ENCODE measurements at regions not wholly inside any gene's neighbourhood (a gene's known extent, or its start where the extent isn't known, plus 50 kb on each side); places are given as distances from the start of the nearest gene placed in this dataset.

- no peaks in the 10 kb centered on the region for H3K27me3 ChIP-seq (ENCODE audit: control insufficient read depth, extremely low read depth, insufficient read depth, low read length)
- no peak for TF ChIP-seq EZH2 (IDR thresholded peaks at IDR 0.05; ENCODE audit: low read length)
- TF ChIP-seq CTCF (optimal IDR thresholded peaks at IDR 0.05 in 1 of 3, IDR thresholded peaks at IDR 0.05 in 1 of 3, conservative IDR thresholded peaks at IDR 0.05 in 1 of 3; ENCODE audit: extremely low read depth in 1 of 3, insufficient read depth in 2 of 3, low read length in 3 of 3), result no peak
- dilution Hi-C loops (cut with MboI; ENCODE audit: extremely low pct_ligation_motif_present, low sequenced_read_pairs), result no loop called here
- H3K27ac ChIP-seq (ENCODE audit: control insufficient read depth, insufficient read depth, low read length), result no peak overlapping the region
- H3K4me1 ChIP-seq (ENCODE audit: control insufficient read depth, extremely low read depth, insufficient read depth, low read length), result no peaks in the 10 kb centered on the region
- no peak overlapping the region for H3K4me3 ChIP-seq (ENCODE audit: control insufficient read depth in 2 of 3, extremely low read depth in 1 of 3, insufficient read depth in 2 of 3, low read depth in 1 of 3, low read length in 3 of 3)
- no peak overlapping the region for H2AFZ ChIP-seq (ENCODE audit: control insufficient read depth, low read length)
- H3K9ac ChIP-seq (ENCODE audit: control insufficient read depth, extremely low read depth, insufficient read depth, low read length), result no peak overlapping the region
- H3K79me2 ChIP-seq (ENCODE audit: control insufficient read depth, insufficient read depth, low read length), result no peaks in the 10 kb centered on the region
- DNase-seq (ENCODE audit: low read depth, low spot score) (no peak), FAIRE-seq (no peak)
- no peaks in the 10 kb centered on the region for H3K36me3 ChIP-seq (ENCODE audit: control insufficient read depth in 2 of 2, extremely low read depth in 1 of 2, insufficient read depth in 2 of 2, low read length in 2 of 2)
- no peak overlapping the region for H3K4me2 ChIP-seq (ENCODE audit: control insufficient read depth, extremely low read depth, insufficient read depth, low read depth, low read length)
- no peaks in the 10 kb centered on the region for H3K9me3 ChIP-seq (ENCODE audit: control insufficient read depth, low read depth, low read length)
- no peaks in the 10 kb centered on the region for H3K9me1 ChIP-seq (ENCODE audit: control insufficient read depth, extremely low read depth, insufficient read depth, low read length)
- no peaks in the 10 kb centered on the region for H4K20me1 ChIP-seq (ENCODE audit: control insufficient read depth, extremely low read depth, insufficient read depth, low read length)
Observed at GRCh38 chr4:160611181-160611580, 1508.3 kb downstream of the RAPGEF2 start.

- DNase-seq (ENCODE audit: low read depth, low spot score) (no peak), FAIRE-seq (no peak)
- Histone ChIP-seq H3K27me3 (ENCODE audit: control insufficient read depth, extremely low read depth, insufficient read depth, low read length) (no peaks in the 10 kb centered on the region), H3K9me1 (ENCODE audit: control insufficient read depth, extremely low read depth, insufficient read depth, low read length) (no peaks in the 10 kb centered on the region), H2AFZ (ENCODE audit: control insufficient read depth, low read length) (no peak overlapping the region), H4K20me1 (ENCODE audit: control insufficient read depth, extremely low read depth, insufficient read depth, low read length) (no peaks in the 10 kb centered on the region), H3K4me1 (ENCODE audit: control insufficient read depth, extremely low read depth, insufficient read depth, low read length) (no peaks in the 10 kb centered on the region), H3K4me2 (ENCODE audit: control insufficient read depth, extremely low read depth, insufficient read depth, low read depth, low read length) (no peak overlapping the region), H3K27ac (ENCODE audit: control insufficient read depth, insufficient read depth, low read length) (no peak overlapping the region), H3K4me3 (ENCODE audit: control insufficient read depth in 2 of 3, extremely low read depth in 1 of 3, insufficient read depth in 2 of 3, low read depth in 1 of 3, low read length in 3 of 3) (no peak overlapping the region), H3K36me3 (ENCODE audit: control insufficient read depth in 2 of 2, extremely low read depth in 1 of 2, insufficient read depth in 2 of 2, low read length in 2 of 2) (no peaks in the 10 kb centered on the region), H3K9me3 (ENCODE audit: control insufficient read depth, low read depth, low read length) (no peaks in the 10 kb centered on the region), H3K79me2 (ENCODE audit: control insufficient read depth, insufficient read depth, low read length) (no peaks in the 10 kb centered on the region), H3K9ac (ENCODE audit: control insufficient read depth, extremely low read depth, insufficient read depth, low read length) (no peak overlapping the region)
- TF ChIP-seq EZH2 (IDR thresholded peaks at IDR 0.05; ENCODE audit: low read length) (no peak), CTCF (optimal IDR thresholded peaks at IDR 0.05 in 1 of 3, IDR thresholded peaks at IDR 0.05 in 1 of 3, conservative IDR thresholded peaks at IDR 0.05 in 1 of 3; ENCODE audit: extremely low read depth in 1 of 3, insufficient read depth in 2 of 3, low read length in 3 of 3) (no peak)
- dilution Hi-C loops (cut with MboI; ENCODE audit: extremely low pct_ligation_motif_present, low sequenced_read_pairs), result no loop called here
Observed at GRCh38 chr4:160631044-160631443, 1528.2 kb downstream of the RAPGEF2 start.

Measured in keratinocyte (primary cell).